ENCODE measurements at regions not wholly inside any gene's neighbourhood (a gene's known extent, or its start where the extent isn't known, plus 50 kb on each side); places are given as distances from the start of the nearest gene placed in this dataset.

- Histone ChIP-seq H2AFZ (ENCODE audit: low read depth) (no peak overlapping the region), H3K4me2 (no peak overlapping the region), H3K27me3 (ENCODE audit: insufficient read depth, low read depth) (no peaks in the 10 kb centered on the region), H4K20me1 (ENCODE audit: insufficient read depth) (no peaks in the 10 kb centered on the region), H3K4me1 (ENCODE audit: low read depth, poor library complexity, severe bottlenecking) (peaks cover 6% of the 10 kb centered on the region), H3K79me2 (ENCODE audit: insufficient read depth, low read depth) (no peaks in the 10 kb centered on the region), H3K4me3 (IDR thresholded peaks at IDR 0.05; ENCODE audit: insufficient read depth, low read depth, low read length) (no peak overlapping the region), H3K36me3 (ENCODE audit: insufficient read depth) (no peaks in the 10 kb centered on the region), H3K27ac (no peak overlapping the region), H3K9ac (no peak overlapping the region)
- TF ChIP-seq CTCF (conservative IDR thresholded peaks at IDR 0.05; ENCODE audit: low read depth, low read length) = no peak
These were observed 668.4 kb downstream of the DIAPH3 start for GRCh38 chr13:59495299-59495698.

- Histone ChIP-seq H2AFZ (ENCODE audit: low read depth) (no peak overlapping the region), H4K20me1 (ENCODE audit: insufficient read depth) (no peaks in the 10 kb centered on the region), H3K9ac (no peak overlapping the region), H3K36me3 (ENCODE audit: insufficient read depth) (no peaks in the 10 kb centered on the region), H3K4me2 (no peak overlapping the region), H3K27me3 (ENCODE audit: insufficient read depth, low read depth) (no peaks in the 10 kb centered on the region), H3K4me3 (IDR thresholded peaks at IDR 0.05; ENCODE audit: insufficient read depth, low read depth, low read length) (no peak overlapping the region), H3K27ac (no peak overlapping the region), H3K4me1 (ENCODE audit: low read depth, poor library complexity, severe bottlenecking) (peaks cover 6% of the 10 kb centered on the region), H3K79me2 (ENCODE audit: insufficient read depth, low read depth) (no peaks in the 10 kb centered on the region)
- TF ChIP-seq CTCF (conservative IDR thresholded peaks at IDR 0.05; ENCODE audit: low read depth, low read length) = no peak
These were observed 667.7 kb downstream of the DIAPH3 start for GRCh38 chr13:59495936-59496512.

- Histone ChIP-seq H4K20me1 (ENCODE audit: insufficient read depth) (no peaks in the 10 kb centered on the region), H3K79me2 (ENCODE audit: insufficient read depth, low read depth) (no peaks in the 10 kb centered on the region), H3K27ac (no peak overlapping the region), H3K36me3 (ENCODE audit: insufficient read depth) (no peaks in the 10 kb centered on the region), H3K4me3 (IDR thresholded peaks at IDR 0.05; ENCODE audit: insufficient read depth, low read depth, low read length) (no peak overlapping the region), H3K9ac (no peak overlapping the region), H3K4me1 (ENCODE audit: low read depth, poor library complexity, severe bottlenecking) (peaks cover 6% of the 10 kb centered on the region), H2AFZ (ENCODE audit: low read depth) (no peak overlapping the region), H3K4me2 (no peak overlapping the region), H3K27me3 (ENCODE audit: insufficient read depth, low read depth) (no peaks in the 10 kb centered on the region)
- no peak for TF ChIP-seq CTCF (conservative IDR thresholded peaks at IDR 0.05; ENCODE audit: low read depth, low read length)
These were observed 666.0 kb downstream of the DIAPH3 start for GRCh38 chr13:59497621-59498247.

- Histone ChIP-seq H3K27ac (no peak overlapping the region), H3K4me1 (ENCODE audit: low read depth, poor library complexity, severe bottlenecking) (no peaks in the 10 kb centered on the region), H3K36me3 (ENCODE audit: insufficient read depth) (no peaks in the 10 kb centered on the region), H3K4me2 (no peak overlapping the region), H3K9ac (no peak overlapping the region), H3K27me3 (ENCODE audit: insufficient read depth, low read depth) (no peaks in the 10 kb centered on the region), H2AFZ (ENCODE audit: low read depth) (no peak overlapping the region), H3K79me2 (ENCODE audit: insufficient read depth, low read depth) (no peaks in the 10 kb centered on the region), H3K4me3 (IDR thresholded peaks at IDR 0.05; ENCODE audit: insufficient read depth, low read depth, low read length) (no peak overlapping the region), H4K20me1 (ENCODE audit: insufficient read depth) (no peaks in the 10 kb centered on the region)
- TF ChIP-seq CTCF (conservative IDR thresholded peaks at IDR 0.05; ENCODE audit: low read depth, low read length) = no peak
These were observed 662.7 kb downstream of the DIAPH3 start for GRCh38 chr13:59501004-59501403.
